Keratinocyte (primary cell): ENCODE measurements at regions not wholly inside any gene's neighbourhood (a gene's known extent, or its start where the extent isn't known, plus 50 kb on each side); places are given as distances from the start of the nearest gene placed in this dataset.

Experiments
- DNase-seq: peaks from one replicate; pipeline ENCODE4 v3.0.0-alpha.2; 2011; ENCODE audit warnings: low read depth, missing footprints, low spot score
- FAIRE-seq: peaks from 2 replicates; lab custom pipeline; 2011; peaks lifted over from hg19 to GRCh38; lab: Jason Lieb, UNC
- H2AFZ ChIP-seq: 2 replicates; pipeline ENCODE4 v1.6.0; 2012; ENCODE audit warnings: low read length, control low read depth, inconsistent platforms; ENCODE audit not compliant: control insufficient read depth
- H3K27ac ChIP-seq: 2 replicates; pipeline ENCODE4 v1.5.1; 2011; ENCODE audit warnings: low read length; ENCODE audit not compliant: control insufficient read depth, insufficient read depth
- H3K27me3 ChIP-seq: 3 replicates; pipeline ENCODE4 v1.6.0; 2011; ENCODE audit warnings: low read length; ENCODE audit not compliant: control insufficient read depth, insufficient read depth; ENCODE audit errors: extremely low read depth
- H3K36me3 ChIP-seq, 2 experiments: 2 replicates in 1 of 2; 3 replicates in 1 of 2; pipeline ENCODE4 v1.5.1; 2011; ENCODE audit warnings: low read length in 2 of 2, mild to moderate bottlenecking in 1 of 2; ENCODE audit not compliant: control insufficient read depth in 2 of 2, insufficient read depth in 2 of 2; ENCODE audit errors: extremely low read depth in 1 of 2
- H3K4me1 ChIP-seq: 3 replicates; pipeline ENCODE4 v1.5.1; 2011; ENCODE audit warnings: low read length; ENCODE audit not compliant: control insufficient read depth, insufficient read depth; ENCODE audit errors: extremely low read depth
- H3K4me2 ChIP-seq: 3 replicates; pipeline ENCODE4 v1.6.0; 2011; ENCODE audit warnings: low read depth, low read length; ENCODE audit not compliant: control insufficient read depth, insufficient read depth; ENCODE audit errors: extremely low read depth
- H3K4me3 ChIP-seq, 3 experiments: fragments of 200-600 bp in 1 of 3; sonication (generic) in 1 of 3; 2 replicates in 2 of 3; 3 replicates in 1 of 3; pipeline ENCODE4 v1.5.1; 2011 to 2016; ENCODE audit warnings: low read length in 3 of 3, mild to moderate bottlenecking in 3 of 3, control low read depth in 2 of 3, inconsistent platforms in 1 of 3, low read depth in 1 of 3, mixed read lengths in 1 of 3, mixed run types in 1 of 3, moderate library complexity in 1 of 3; ENCODE audit not compliant: control insufficient read depth in 2 of 3, insufficient read depth in 2 of 3; ENCODE audit errors: extremely low read depth in 1 of 3
- H3K79me2 ChIP-seq: 2 replicates; pipeline ENCODE4 v1.6.0; 2012; ENCODE audit warnings: low read length; ENCODE audit not compliant: control insufficient read depth, insufficient read depth
- H3K9ac ChIP-seq: 3 replicates; pipeline ENCODE4 v1.6.0; 2011; ENCODE audit warnings: low read length; ENCODE audit not compliant: control insufficient read depth, insufficient read depth; ENCODE audit errors: extremely low read depth
- H3K9me1 ChIP-seq: 3 replicates; pipeline ENCODE4 v1.6.0; 2011; ENCODE audit warnings: low read length; ENCODE audit not compliant: control insufficient read depth, insufficient read depth; ENCODE audit errors: extremely low read depth
- H3K9me3 ChIP-seq: 2 replicates; pipeline ENCODE4 v1.5.1; 2012; ENCODE audit warnings: low read depth, low read length; ENCODE audit not compliant: control insufficient read depth
- H4K20me1 ChIP-seq: 3 replicates; pipeline ENCODE4 v1.6.0; 2011; ENCODE audit warnings: low read length; ENCODE audit not compliant: control insufficient read depth, insufficient read depth; ENCODE audit errors: extremely low read depth
- CTCF ChIP-seq, 3 experiments: IDR thresholded peaks in 1 of 3; conservative IDR thresholded peaks in 1 of 3; optimal IDR thresholded peaks in 1 of 3; 2 replicates in 2 of 3; 3 replicates in 1 of 3; pipeline versions ENCODE3 to v1.5.1; 2011; ENCODE audit warnings: low read length in 3 of 3, mild to moderate bottlenecking in 3 of 3, moderate library complexity in 2 of 3, control low read depth in 1 of 3, inconsistent platforms in 1 of 3; ENCODE audit not compliant: insufficient read depth in 2 of 3; ENCODE audit errors: extremely low read depth in 1 of 3
- EZH2 ChIP-seq: IDR thresholded peaks from one replicate; pipeline ENCODE4 v1.6.1; 2012; ENCODE audit warnings: inconsistent platforms, mild to moderate bottlenecking, low read length, moderate library complexity
- dilution Hi-C: fragments of 300-500 bp; cut with MboI; formaldehyde crosslinking; loops from one replicate; pipeline ENCODE4 v1.7.0; 2020; ENCODE audit warnings: low sequenced_read_pairs; ENCODE audit not compliant: extremely low pct_ligation_motif_present

GRCh38 chr17:77405867-77406732 is 265.3 kb downstream of the SEC14L1 start:
- FAIRE-seq = no peak
- Histone ChIP-seq H3K9ac (no peak overlapping the region), H3K4me2 (no peak overlapping the region), H3K27ac (no peak overlapping the region), H3K4me3 (no peak overlapping the region), H3K27me3 (no peaks in the 10 kb centered on the region), H3K36me3 (peaks cover 16 to 27% of the 10 kb centered on the region in 2 experiments), H3K4me1 (peaks cover 60% of the 10 kb centered on the region), H3K9me1 (peaks cover 14% of the 10 kb centered on the region), H3K9me3 (no peaks in the 10 kb centered on the region), H4K20me1 (peaks cover 29% of the 10 kb centered on the region), H2AFZ (no peak overlapping the region), H3K79me2 (peaks cover 75% of the 10 kb centered on the region)
- DNase-seq = no peak
- dilution Hi-C loops = no loop called here
- TF ChIP-seq CTCF (optimal IDR thresholded peaks at IDR 0.05 in 1 of 3, IDR thresholded peaks at IDR 0.05 in 1 of 3, conservative IDR thresholded peaks at IDR 0.05 in 1 of 3; ENCODE audit: extremely low read depth in 1 of 3, insufficient read depth in 2 of 3, low read length in 3 of 3) = no peak
- no peak for TF ChIP-seq EZH2

- DNase-seq (no peak), FAIRE-seq (no peak)
- Histone ChIP-seq H4K20me1 (peaks cover 26% of the 10 kb centered on the region), H3K4me3 (peak overlapping the region in 1 of 3 experiments; percentile 18), H3K4me1 (peaks cover 60% of the 10 kb centered on the region), H3K9me1 (peaks cover 11% of the 10 kb centered on the region), H3K27ac (peak overlapping the region; percentile 43), H3K36me3 (peaks cover 16 to 23% of the 10 kb centered on the region in 2 experiments), H3K9me3 (no peaks in the 10 kb centered on the region), H3K9ac (peak overlapping the region; percentile 40), H3K4me2 (peak overlapping the region; percentile 66), H3K27me3 (no peaks in the 10 kb centered on the region), H3K79me2 (peaks cover 71% of the 10 kb centered on the region), H2AFZ (no peak overlapping the region)
- dilution Hi-C loops = no loop called here
- TF ChIP-seq CTCF (optimal IDR thresholded peaks at IDR 0.05 in 1 of 3, IDR thresholded peaks at IDR 0.05 in 1 of 3, conservative IDR thresholded peaks at IDR 0.05 in 1 of 3; ENCODE audit: extremely low read depth in 1 of 3, insufficient read depth in 2 of 3, low read length in 3 of 3) = no peak
- TF ChIP-seq EZH2 = no peak
Observed at GRCh38 chr17:77407321-77408277, 266.8 kb downstream of the SEC14L1 start.
